ENCODE measurements at regions not wholly inside any gene's neighbourhood (a gene's known extent, or its start where the extent isn't known, plus 50 kb on each side); places are given as distances from the start of the nearest gene placed in this dataset.

- no peak for TF ChIP-seq EZH2 (IDR thresholded peaks at IDR 0.05; ENCODE audit: borderline replicate concordance, low read length)
- TF ChIP-seq CTCF (IDR thresholded peaks at IDR 0.05; ENCODE audit: low read length) = no peak
Observed at GRCh38 chr10:8830048-8830447, 775.6 kb downstream of the GATA3 start.
